CD14-positive monocyte (primary cell): ENCODE measurements at regions not wholly inside any gene's neighbourhood (a gene's known extent, or its start where the extent isn't known, plus 50 kb on each side); places are given as distances from the start of the nearest gene placed in this dataset.
A peak's percentile ranks its signal among the peaks of the same experiment; 100 is the strongest.

Experiments used
- DNase-seq, 3 donors: peaks; one replicate each; pipeline ENCODE4 v3.0.0-alpha.2; 2011 to 2022
- H2AFZ ChIP-seq: 2 replicates; pipeline ENCODE4 v1.6.0; 2012; ENCODE audit warnings: mild to moderate bottlenecking, low read depth, low read length, inconsistent platforms; ENCODE audit not compliant: insufficient read depth, poor library complexity, severe bottlenecking
- H3K27ac ChIP-seq, 2 donors: 1 replicate in 1 of 2; 2 replicates in 1 of 2; pipeline ENCODE4 v1.5.1; 2012 to 2013; ENCODE audit warnings: low read length in 2 of 2, control low read depth in 1 of 2, inconsistent platforms in 1 of 2, low read depth in 1 of 2, mild to moderate bottlenecking in 1 of 2
- H3K27me3 ChIP-seq, 2 donors: one replicate each; pipeline versions ENCODE4 v1.6.0 to v1.6.1; 2011 to 2013; ENCODE audit warnings: low read length in 2 of 2; ENCODE audit not compliant: control insufficient read depth in 2 of 2, insufficient read depth in 2 of 2
- H3K36me3 ChIP-seq, 2 donors: replicated peaks in 1 of 2; 1 replicate in 1 of 2; 2 replicates in 1 of 2; pipeline versions ENCODE4 v1.5.1 to v1.6.1; 2012 to 2013; ENCODE audit warnings: low read length in 2 of 2, control low read depth in 1 of 2, inconsistent platforms in 1 of 2, mild to moderate bottlenecking in 1 of 2; ENCODE audit not compliant: insufficient read depth in 2 of 2, control insufficient read depth in 1 of 2
- H3K4me1 ChIP-seq, 2 donors: 1 replicate in 1 of 2; 2 replicates in 1 of 2; pipeline versions ENCODE4 v1.5.1 to v1.6.1; 2012 to 2013; ENCODE audit warnings: low read length in 2 of 2, control low read depth in 1 of 2, inconsistent platforms in 1 of 2, mild to moderate bottlenecking in 1 of 2, moderate library complexity in 1 of 2; ENCODE audit not compliant: insufficient read depth in 2 of 2, control insufficient read depth in 1 of 2
- H3K4me2 ChIP-seq: replicated peaks from 2 replicates; pipeline ENCODE3; 2012; ENCODE audit warnings: low read length, moderate library complexity, mild to moderate bottlenecking; ENCODE audit not compliant: poor library complexity, severe bottlenecking; ENCODE audit errors: extremely low read depth
- H3K4me3 ChIP-seq, 3 experiments: fragments of 200-600 bp in 1 of 3; sonication (generic) in 1 of 3; replicated peaks in 1 of 3; 1 replicate in 2 of 3; 2 replicates in 1 of 3; pipeline ENCODE4 v1.5.1; 2011 to 2013; ENCODE audit warnings: low read length in 3 of 3, mild to moderate bottlenecking in 3 of 3, control low read depth in 2 of 3, low read depth in 2 of 3, inconsistent platforms in 1 of 3, moderate library complexity in 1 of 3
- H3K79me2 ChIP-seq: 2 replicates; pipeline ENCODE4 v1.6.0; 2012; ENCODE audit warnings: mild to moderate bottlenecking, control low read depth, inconsistent platforms, low read length, moderate library complexity; ENCODE audit not compliant: insufficient read depth
- H3K9ac ChIP-seq: 2 replicates; pipeline ENCODE4 v1.6.0; 2017; ENCODE audit warnings: low read length, mild to moderate bottlenecking; ENCODE audit not compliant: insufficient read depth, poor library complexity, severe bottlenecking
- H3K9me3 ChIP-seq, 2 donors: replicated peaks in 1 of 2; 1 replicate in 1 of 2; 2 replicates in 1 of 2; pipeline versions ENCODE4 v1.5.1 to v1.6.1; 2012 to 2013; ENCODE audit warnings: low read length in 2 of 2, control low read depth in 1 of 2; ENCODE audit not compliant: control insufficient read depth in 1 of 2, insufficient read depth in 1 of 2
- H4K20me1 ChIP-seq: 2 replicates; pipeline ENCODE4 v1.6.0; 2012; ENCODE audit warnings: mild to moderate bottlenecking, low read length, control low read depth, moderate library complexity; ENCODE audit not compliant: insufficient read depth
- H3K27ac Mint-ChIP-seq, 7 donors: one replicate each; pipeline ENCODE4 v1.8.0; 2020; ENCODE audit warnings: mild to moderate bottlenecking in 7 of 7, mixed read lengths in 7 of 7, moderate library complexity in 6 of 7, inconsistent platforms in 2 of 7
- H3K27me3 Mint-ChIP-seq, 3 donors: one replicate each; pipeline ENCODE4 v1.8.0; 2021 to 2022; ENCODE audit warnings: low read depth in 3 of 3, mild to moderate bottlenecking in 3 of 3, mixed read lengths in 3 of 3, moderate library complexity in 3 of 3, inconsistent platforms in 1 of 3
- H3K36me3 Mint-ChIP-seq, 2 donors: one replicate each; pipeline ENCODE4 v1.8.0; 2020; ENCODE audit warnings: mixed read lengths in 2 of 2, inconsistent platforms in 1 of 2, mild to moderate bottlenecking in 1 of 2
- H3K4me1 Mint-ChIP-seq: one replicate; pipeline ENCODE4 v1.8.0; 2020; ENCODE audit warnings: mild to moderate bottlenecking, mixed read lengths
- H3K4me3 Mint-ChIP-seq, 2 donors: one replicate each; pipeline ENCODE4 v1.8.0; 2020; ENCODE audit warnings: mild to moderate bottlenecking in 2 of 2, mixed read lengths in 2 of 2, moderate library complexity in 1 of 2
- H3K9me3 Mint-ChIP-seq, 7 donors: one replicate each; pipeline ENCODE4 v1.8.0; 2020 to 2022; ENCODE audit warnings: mixed read lengths in 7 of 7, mild to moderate bottlenecking in 6 of 7, moderate library complexity in 6 of 7, inconsistent platforms in 2 of 7
- CTCF ChIP-seq: fragments of 200-600 bp; IDR thresholded peaks from one replicate; pipeline ENCODE4 v1.8.0; 2022; ENCODE audit warnings: antibody characterized with exemption, mild to moderate bottlenecking
- WGBS: methylation state at CpG from one replicate; pipeline ENCODE4 v1.1.5; 2013; ENCODE audit warnings: missing lambda C conversion rate; ENCODE audit not compliant: insufficient coverage; 5-methylcytosine and 5-hydroxymethylcytosine counted together
- intact Hi-C, 2 donors: fragments of 100-400 bp; cut with micrococcal nuclease; formaldehyde crosslinking; loops; one replicate each; pipeline versions ENCODE4 v1.15.0 to v1.15.1; 2023

GRCh38 chr9:135273008-135273407 lies 185.5 kb downstream of the OLFM1 start:
- Histone ChIP-seq H3K36me3 (no peaks in the 10 kb centered on the region), H3K4me1 (no peaks in the 10 kb centered on the region), H2AFZ (no peak overlapping the region), H3K27me3 (no peaks in the 10 kb centered on the region), H3K27ac (no peak overlapping the region), H3K4me2 (no peak overlapping the region), H3K4me3 (no peak overlapping the region), H3K9ac (no peak overlapping the region), H3K79me2 (no peaks in the 10 kb centered on the region), H4K20me1 (no peaks in the 10 kb centered on the region), H3K9me3 (no peaks in the 10 kb centered on the region)
- intact Hi-C loops = no loop called here
- no peaks in the 10 kb centered on the region for H3K36me3 Mint-ChIP-seq
- peaks cover 4 to 12% (median 11%) of the 10 kb centered on the region in 3 donors for H3K27me3 Mint-ChIP-seq
- WGBS = 43% methylated on average over 6 of the region's 7 CpGs
- no peaks in the 10 kb centered on the region for H3K4me1 Mint-ChIP-seq
- H3K27ac Mint-ChIP-seq = no peak overlapping the region
- no peak for DNase-seq
- peaks cover 0 to 7% (median 2%) of the 10 kb centered on the region in 7 donors for H3K9me3 Mint-ChIP-seq
- no peak for TF ChIP-seq CTCF
- H3K4me3 Mint-ChIP-seq = no peak overlapping the region

- Mint-ChIP-seq H3K9me3 (peaks cover 0 to 2% (median 0%) of the 10 kb centered on the region in 7 donors), H3K4me1 (no peaks in the 10 kb centered on the region), H3K27me3 (peaks cover 4 to 14% (median 9%) of the 10 kb centered on the region in 3 donors), H3K27ac (peak overlapping the region in 1 of 7 donors; percentile 23), H3K36me3 (no peaks in the 10 kb centered on the region), H3K4me3 (no peak overlapping the region)
- no peaks in the 10 kb centered on the region for H3K27me3 ChIP-seq
- no peaks in the 10 kb centered on the region for H4K20me1 ChIP-seq
- no peak overlapping the region for H2AFZ ChIP-seq
- H3K9me3 ChIP-seq = no peaks in the 10 kb centered on the region
- H3K79me2 ChIP-seq = no peaks in the 10 kb centered on the region
- H3K4me1 ChIP-seq = no peaks in the 10 kb centered on the region
- no peak overlapping the region for H3K4me3 ChIP-seq
- no peaks in the 10 kb centered on the region for H3K36me3 ChIP-seq
- 71% methylated on average over 4 of the region's 7 CpGs for WGBS
- intact Hi-C loops = no loop called here
- H3K9ac ChIP-seq = no peak overlapping the region
- H3K4me2 ChIP-seq = no peak overlapping the region
- no peak overlapping the region for H3K27ac ChIP-seq
- DNase-seq = no peak
- no peak for TF ChIP-seq CTCF
Observed at GRCh38 chr9:135275163-135275562, 187.7 kb downstream of the OLFM1 start.
